GM21576 (cell line): ENCODE measurements at regions not wholly inside any gene's neighbourhood (a gene's known extent, or its start where the extent isn't known, plus 50 kb on each side); places are given as distances from the start of the nearest gene placed in this dataset.
"Not testable (repeated sequence)": the region's sequence is repeated elsewhere in the genome, so short reads cannot be mapped to it uniquely, and the experiment has no call there.

Experiments used
- ATAC-seq: cut with Tn5 transposase; IDR thresholded peaks from one replicate; pipeline ENCODE4 v1.9.1; 2021; ENCODE audit warnings: mild to moderate bottlenecking, moderate library complexity; ENCODE audit not compliant: unreplicated experiment

- no peak for ATAC-seq
These were observed 155.2 kb upstream of the NRP1 start for GRCh38 chr10:33489501-33490176.

- ATAC-seq = no peak
These were observed 152.7 kb upstream of the NRP1 start for GRCh38 chr10:33487014-33487776.

- no peak for ATAC-seq
These were observed 150.8 kb upstream of the NRP1 start for GRCh38 chr10:33485276-33485675.

- ATAC-seq = no peak
These were observed 150.3 kb upstream of the NRP1 start for GRCh38 chr10:33484787-33485186.

- ATAC-seq = no peak
These were observed 149.3 kb upstream of the NRP1 start for GRCh38 chr10:33483816-33484190.

- ATAC-seq = no peak
These were observed 148.8 kb upstream of the NRP1 start for GRCh38 chr10:33483124-33483815.

- ATAC-seq = no peak
These were observed 148.0 kb upstream of the NRP1 start for GRCh38 chr10:33482486-33482885.

- ATAC-seq = no peak
These were observed 146.7 kb upstream of the NRP1 start for GRCh38 chr10:33481184-33481583.

- not testable (repeated sequence) for ATAC-seq
These were observed 145.9 kb upstream of the NRP1 start for GRCh38 chr10:33480417-33480816.

GRCh38 chr10:33478675-33479125 lies 144.2 kb upstream of the NRP1 start:
- no peak for ATAC-seq

GRCh38 chr10:33478089-33478674 lies 143.7 kb upstream of the NRP1 start:
- ATAC-seq = no peak

- ATAC-seq = no peak
These were observed 143.0 kb upstream of the NRP1 start for GRCh38 chr10:33477291-33478088.

GRCh38 chr10:33476757-33477273 lies 142.3 kb upstream of the NRP1 start:
- no peak for ATAC-seq

- ATAC-seq = no peak
These were observed 139.2 kb upstream of the NRP1 start for GRCh38 chr10:33473688-33474087.

GRCh38 chr10:33468006-33468405 lies 133.5 kb upstream of the NRP1 start:
- ATAC-seq = not testable (repeated sequence)

GRCh38 chr10:33465747-33466146 lies 131.3 kb upstream of the NRP1 start:
- ATAC-seq = no peak

- ATAC-seq = no peak
These were observed 128.5 kb upstream of the NRP1 start for GRCh38 chr10:33463011-33463410.

GRCh38 chr10:33461295-33461640 lies 126.8 kb upstream of the NRP1 start:
- no peak for ATAC-seq

- no peak for ATAC-seq
These were observed 126.2 kb upstream of the NRP1 start for GRCh38 chr10:33460505-33461294.

GRCh38 chr10:33459602-33460001 lies 125.1 kb upstream of the NRP1 start:
- no peak for ATAC-seq
